NCI-H748 (cell line): ENCODE measurements at regions not wholly inside any gene's neighbourhood (a gene's known extent, or its start where the extent isn't known, plus 50 kb on each side); places are given as distances from the start of the nearest gene placed in this dataset.
A peak's percentile ranks its signal among the peaks of the same experiment; 100 is the strongest.

Source experiments
- DNase-seq: peaks from one replicate; lab custom pipeline; 2025; ENCODE audit not compliant: unreplicated experiment; lab: John Stamatoyannopoulos, UW

DNA sequence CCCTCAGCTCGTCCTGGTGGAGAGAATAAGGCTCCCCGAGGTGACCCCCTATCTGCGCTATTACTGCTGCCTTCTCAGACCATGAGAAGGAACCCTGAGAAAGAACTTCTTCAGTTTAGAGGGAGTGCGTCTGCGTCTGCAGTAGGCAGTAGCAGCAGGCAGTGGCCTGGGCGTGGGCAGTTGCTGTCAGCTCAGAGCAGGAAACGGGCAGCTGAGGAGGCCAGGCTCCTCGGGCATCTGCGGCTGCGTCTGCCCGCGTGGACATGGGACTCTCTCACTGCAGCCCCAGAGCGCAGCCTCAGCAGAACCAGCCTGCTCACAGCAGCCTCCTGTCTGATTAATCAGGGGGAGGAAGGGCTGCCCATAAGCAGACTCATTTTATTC, 49.8 kb upstream of the FCN1 start:
- no peak for DNase-seq

DNA sequence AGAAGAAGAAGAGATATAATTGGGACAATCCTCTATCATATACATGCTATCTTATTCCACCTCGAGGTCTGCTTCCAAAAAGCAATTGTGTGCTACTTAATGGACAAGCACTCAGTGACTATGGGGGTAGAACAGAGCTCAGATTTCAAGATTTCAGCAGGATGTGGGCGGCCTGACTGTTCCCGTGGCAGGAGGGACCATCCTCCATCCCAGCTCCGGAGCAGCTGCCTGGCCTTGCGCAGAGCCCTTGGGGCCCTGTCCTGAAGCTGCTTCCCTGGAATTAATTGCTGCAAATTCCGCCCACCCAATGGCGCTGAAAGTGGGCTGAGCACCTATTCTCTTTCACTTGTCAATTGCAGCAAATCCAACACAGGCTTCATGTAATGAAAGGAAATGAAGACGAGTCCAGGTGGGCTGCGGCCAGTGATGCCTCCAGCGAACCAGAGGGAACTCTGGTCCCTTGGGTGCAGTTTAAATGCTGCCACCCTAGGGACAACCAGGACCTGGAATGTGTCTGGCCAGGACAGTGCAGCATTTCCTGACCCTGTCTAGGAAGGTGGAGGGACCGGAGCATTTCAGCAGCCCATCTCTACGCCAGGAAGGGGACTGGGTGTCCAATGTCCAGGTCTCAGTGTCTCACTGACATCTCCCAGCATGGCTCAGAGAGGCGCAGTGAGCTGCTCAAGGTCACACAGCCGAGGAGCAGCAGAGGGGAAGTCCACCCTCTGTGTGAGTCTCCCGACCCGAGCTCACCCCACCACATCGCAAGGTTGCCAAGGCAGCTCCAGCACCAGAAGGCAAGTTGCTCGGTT, 50.5 kb upstream of the FCN1 start:
- no peak for DNase-seq

DNA sequence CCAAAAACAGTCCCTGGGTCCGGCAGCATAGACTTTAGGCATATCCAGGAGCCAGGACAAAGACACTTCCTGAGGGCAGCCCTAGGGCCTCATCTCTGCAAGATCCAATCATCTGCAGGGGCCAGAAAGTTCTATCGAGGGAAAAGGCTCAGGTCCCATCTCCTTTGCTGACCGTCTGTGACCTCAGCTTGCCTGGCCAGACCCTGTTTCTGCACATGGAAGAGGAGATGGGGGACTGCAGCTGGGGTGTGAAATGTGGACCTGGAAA, 51.0 kb upstream of the FCN1 start:
- no peak for DNase-seq

DNA sequence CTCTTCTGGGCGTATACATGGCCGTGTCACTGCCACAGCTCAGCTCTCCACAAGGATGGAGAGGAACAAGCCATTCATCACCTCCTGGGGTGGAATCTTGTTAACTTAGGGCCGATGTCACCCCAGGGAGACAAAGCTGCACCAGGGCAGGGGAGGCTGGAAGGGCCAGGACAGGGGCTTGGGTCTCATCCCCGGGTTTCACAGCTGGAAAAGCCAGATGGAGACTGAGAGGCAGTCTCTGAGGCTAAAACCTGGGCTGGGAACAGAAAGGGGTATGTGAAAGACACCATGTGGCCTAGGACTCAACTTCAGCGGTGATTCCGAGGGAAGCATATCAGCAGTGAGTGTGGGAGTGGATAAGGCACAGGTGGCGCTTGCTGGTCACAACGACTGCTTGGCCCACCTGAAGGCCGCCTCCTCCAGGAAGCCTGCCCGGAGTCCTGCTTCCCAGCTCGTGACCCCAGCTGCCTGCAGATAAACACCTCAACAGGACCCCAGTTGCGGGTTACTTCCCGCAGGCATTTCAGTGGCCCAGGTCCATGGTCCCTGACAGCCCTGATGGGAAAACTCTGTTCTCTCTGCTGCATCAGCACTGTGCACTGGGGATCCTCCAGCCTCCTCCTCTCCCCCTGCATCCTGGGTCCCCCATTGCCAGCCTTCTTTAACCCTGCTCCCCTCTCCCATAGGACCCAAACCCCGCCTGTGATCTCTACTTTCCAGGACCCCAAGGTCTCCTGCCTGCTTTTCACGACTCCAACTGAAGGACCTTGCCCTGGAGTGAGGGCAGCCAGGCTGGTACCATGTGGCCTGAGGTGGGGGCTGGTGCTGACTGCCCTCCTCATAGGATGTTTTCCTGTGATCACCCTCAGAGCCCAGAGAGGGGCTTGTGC, 51.7 kb upstream of the FCN1 start:
- no peak for DNase-seq

DNA sequence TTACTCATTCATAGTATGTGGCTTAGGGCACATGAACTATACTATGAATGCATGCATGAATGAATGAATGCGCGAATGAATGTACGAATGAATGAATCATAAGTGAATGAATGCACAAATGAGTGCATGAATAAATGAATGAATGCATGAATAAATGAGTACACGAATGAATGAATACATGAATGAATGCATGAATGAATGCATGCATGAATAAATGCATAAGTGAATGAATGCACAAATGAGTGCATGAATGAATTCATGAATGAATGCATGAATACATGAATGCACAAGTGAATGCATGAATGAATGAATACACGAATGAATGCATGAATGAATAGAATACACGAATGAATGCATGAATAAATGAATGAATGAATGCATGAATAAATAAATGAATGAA, 52.5 kb upstream of the FCN1 start:
- no peak for DNase-seq

DNA sequence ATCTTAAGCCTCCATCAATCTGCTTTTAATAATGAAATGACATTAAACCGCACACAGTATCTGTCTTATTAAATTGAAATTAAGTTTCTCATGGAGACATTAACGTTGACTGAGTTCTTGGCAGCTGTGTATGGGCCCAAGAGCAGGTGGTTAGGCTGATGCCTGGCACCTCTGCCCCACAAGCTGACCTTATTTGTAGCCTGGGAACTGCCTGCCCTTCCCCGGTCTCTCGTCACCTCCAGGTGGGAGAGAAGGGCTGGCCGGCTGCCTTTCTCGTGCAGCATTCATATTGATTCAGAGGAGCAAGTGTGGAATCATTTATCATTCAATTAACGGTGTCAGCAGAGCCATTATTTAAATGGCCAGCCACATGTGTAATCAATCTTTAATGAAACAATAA, 53.0 kb upstream of the FCN1 start:
- no peak for DNase-seq

DNA sequence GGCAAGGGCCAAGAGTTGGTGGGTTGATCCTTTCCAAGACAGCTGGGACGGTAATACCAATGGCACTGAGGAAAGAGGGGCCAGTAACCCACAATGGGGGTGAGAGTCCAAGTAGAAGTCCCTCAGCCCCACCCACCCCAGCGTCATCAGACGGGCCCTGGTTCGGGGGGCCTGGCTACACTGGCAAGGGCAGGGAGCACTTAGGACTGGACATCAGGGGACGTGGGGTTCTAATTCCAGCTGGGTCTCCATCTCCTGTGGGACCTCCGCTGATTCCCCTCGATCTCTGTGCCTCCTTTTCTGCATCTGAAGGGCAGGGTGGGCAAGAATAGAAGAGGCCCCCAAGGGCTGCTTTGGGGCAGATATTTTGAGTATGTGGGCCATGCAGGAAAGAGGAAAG, 53.5 kb upstream of the FCN1 start:
- DNase-seq, result no peak

DNA sequence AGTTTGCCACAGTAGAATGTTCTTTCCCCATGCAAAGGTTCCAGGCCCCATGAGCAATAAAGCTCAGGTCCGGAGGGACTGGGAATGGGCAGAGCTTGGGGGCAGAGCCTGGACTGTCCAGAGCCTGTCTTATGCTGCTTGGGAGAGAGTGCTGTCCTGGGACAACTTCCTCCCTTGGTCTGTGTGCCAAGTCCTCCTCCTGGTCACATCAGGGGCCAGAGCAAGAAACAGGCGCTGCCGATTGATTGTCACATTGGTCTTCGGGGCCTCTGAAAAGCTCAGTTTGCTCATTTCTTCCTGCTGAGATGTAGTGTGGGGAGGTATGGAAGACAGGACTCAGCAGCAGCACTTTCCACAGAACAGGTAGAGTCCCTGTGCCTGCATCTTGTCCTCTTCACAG, 54.0 kb upstream of the FCN1 start:
- DNase-seq, result no peak

DNA sequence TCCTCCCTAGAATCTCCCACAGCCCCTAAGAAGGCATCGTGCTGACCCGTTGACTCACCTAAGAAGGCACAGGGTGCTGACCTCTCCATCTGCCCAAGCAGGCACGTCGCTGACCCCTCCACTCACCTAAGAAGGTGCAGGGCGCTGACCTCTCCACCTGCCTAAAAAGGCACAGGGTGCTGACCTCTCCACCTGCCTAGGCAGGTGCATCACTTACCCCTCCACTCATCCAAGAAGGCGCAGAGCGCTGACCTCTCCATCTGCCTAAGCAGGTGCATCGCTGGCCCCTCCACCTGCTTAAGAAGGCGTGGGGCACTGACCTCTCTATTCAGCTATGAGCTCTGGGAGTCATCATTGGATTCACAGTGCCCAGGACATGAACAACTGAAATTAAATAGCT, 54.4 kb upstream of the FCN1 start:
- DNase-seq, result peak; percentile 23

DNA sequence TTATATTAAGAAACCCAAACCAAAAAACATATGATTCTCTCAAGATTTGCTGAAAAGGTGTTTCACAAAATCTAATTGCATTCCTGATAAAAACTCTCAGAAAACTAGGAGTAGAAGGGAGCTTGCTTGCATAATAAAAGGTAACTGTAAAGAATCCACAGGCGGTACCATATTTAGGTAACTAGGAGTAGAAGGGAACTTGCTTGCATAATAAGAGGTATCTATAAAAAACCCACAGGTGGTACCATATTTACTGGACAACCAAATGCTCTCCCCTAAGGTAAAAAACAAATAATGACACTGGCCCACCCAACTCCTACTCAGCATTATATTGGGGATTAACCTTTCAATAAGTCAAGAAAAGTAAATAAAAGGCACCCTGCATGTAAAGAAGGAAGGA, 57.5 kb upstream of the FCN1 start:
- DNase-seq, result no peak

DNA sequence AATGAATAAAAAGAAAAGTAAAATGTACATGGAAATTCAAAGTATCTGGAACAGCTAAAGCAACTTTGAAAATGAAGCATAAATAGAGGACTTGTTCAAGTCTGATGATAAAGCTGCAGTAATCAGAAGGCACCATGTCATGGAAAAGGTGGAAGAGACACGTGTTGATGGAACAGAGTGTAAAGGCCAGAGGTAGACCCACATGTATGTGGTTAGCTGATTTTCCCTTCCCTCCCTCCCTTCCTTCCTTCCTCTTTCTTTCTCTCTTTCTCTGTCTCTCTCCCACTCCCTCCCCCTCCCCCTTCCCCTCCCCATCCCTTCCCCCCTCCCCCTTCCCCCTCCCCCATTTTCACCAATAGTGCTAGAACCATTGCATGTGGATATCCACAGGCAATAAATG, 58.7 kb upstream of the FCN1 start:
- no peak for DNase-seq

DNA sequence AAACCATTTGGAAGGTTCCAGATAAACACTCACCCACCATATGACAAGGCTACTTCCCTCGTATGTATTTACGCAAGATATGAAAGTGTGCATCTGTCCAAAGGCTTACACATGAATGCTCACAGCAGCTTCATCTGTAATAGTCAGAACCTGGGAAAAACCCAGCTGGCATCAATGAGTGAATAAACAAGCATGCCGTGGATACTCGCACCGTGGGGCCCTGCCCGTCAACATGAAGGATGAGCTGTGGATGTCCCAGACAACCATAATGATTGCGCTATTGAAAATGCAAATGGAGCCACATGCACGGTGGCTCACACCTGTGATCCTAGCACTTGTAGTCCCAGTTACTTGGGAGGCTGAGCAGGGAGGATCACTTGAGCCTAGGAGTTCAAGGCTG, 60.6 kb upstream of the FCN1 start:
- DNase-seq, result no peak

DNA sequence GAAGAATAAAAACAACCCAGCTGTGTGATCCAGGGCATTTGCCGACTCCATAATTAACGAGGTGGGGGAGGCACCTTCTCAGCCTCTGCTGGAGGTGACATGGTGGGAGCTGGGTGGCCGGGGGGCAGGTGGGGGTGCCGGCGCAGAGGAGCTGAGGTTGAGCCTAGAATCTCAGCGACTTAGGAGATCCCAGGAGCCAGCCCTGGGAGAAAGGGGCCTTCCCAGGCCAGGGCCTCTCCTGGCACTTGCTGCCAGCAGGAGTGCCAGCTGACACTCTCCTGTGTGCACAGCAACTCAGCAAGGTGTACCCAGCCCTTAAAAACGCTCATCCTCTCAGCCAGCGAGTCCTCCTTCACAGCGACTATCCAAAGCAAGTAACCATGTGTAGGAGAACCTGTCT, 62.8 kb upstream of the FCN1 start:
- DNase-seq, result no peak

DNA sequence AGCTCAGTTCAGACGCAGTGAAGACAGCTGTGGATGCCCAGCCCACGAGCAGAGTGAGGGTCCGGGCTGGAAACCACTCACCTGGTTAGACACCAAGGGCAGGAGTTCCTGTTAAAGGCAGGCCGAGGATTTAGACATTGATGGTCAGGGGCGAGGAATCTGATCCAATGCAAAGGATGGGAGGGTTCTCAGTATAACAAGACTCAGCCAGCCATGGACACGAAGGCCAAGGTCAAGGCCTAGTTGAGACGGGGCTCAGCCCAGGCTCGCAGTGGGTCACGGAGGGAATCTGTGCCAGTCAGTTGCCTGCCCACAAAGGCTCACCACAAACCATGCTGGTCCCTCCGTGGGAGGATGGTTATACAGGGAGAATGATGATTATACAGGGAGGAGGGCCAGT, 63.3 kb upstream of the FCN1 start:
- DNase-seq, result no peak

DNA sequence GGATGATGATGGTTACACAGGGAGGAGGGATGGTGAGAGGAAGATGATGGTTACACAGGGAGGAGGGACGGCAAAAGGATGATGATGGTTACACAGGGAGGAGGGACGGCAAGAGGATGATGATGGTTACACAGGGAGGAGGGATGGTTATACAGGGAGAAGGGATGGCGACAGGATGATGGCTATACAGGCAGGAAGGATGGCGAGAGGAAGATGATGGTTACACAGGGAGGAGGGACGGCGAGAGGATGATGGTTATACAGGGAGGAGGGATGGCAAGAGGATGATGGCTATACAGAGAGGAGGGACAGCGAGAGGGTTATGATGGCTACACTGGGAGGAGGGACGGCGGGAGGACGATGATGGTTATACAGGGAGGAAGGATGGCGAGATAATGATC, 64.1 kb upstream of the FCN1 start:
- no peak for DNase-seq

DNA sequence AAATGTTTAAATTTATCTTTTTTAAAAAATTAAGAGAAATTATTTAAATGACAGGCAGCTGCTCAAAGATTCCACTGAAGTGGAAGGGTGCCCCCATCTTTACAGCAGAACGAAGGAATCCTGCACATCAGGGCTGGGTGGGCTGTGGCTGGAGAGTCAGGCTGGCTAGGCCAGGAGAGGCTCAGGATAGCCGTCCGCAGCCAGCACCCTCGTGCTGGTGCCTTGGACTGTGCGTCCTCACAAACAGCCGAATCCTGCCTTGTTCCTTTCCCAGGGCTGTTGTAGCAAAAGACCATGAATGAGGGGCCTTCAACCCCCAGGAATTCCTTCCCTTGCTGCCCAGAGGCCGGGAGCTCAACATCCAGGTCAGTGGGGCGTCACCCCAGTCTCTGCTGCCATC, 64.6 kb upstream of the FCN1 start:
- no peak for DNase-seq

DNA sequence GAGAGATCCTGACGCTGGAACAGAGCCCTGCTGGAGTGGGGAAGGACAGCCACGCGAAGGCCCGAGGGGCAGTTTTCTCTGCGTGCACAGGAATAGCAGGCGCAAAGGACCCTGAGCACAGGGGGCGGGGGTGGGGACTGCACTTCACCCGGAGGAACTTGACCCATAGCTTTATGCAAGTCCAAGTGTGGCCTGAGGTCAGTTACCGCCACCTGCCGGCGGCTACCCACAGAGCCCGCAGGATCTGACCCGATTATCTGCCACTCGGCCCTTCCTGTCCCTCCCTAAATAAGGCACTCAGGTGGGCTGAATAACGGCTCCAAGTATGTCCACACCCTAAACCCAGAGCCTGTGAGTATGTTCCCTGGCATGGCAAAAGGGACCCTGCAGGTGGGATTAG, 65.4 kb upstream of the FCN1 start:
- peak; percentile 7 for DNase-seq

DNA sequence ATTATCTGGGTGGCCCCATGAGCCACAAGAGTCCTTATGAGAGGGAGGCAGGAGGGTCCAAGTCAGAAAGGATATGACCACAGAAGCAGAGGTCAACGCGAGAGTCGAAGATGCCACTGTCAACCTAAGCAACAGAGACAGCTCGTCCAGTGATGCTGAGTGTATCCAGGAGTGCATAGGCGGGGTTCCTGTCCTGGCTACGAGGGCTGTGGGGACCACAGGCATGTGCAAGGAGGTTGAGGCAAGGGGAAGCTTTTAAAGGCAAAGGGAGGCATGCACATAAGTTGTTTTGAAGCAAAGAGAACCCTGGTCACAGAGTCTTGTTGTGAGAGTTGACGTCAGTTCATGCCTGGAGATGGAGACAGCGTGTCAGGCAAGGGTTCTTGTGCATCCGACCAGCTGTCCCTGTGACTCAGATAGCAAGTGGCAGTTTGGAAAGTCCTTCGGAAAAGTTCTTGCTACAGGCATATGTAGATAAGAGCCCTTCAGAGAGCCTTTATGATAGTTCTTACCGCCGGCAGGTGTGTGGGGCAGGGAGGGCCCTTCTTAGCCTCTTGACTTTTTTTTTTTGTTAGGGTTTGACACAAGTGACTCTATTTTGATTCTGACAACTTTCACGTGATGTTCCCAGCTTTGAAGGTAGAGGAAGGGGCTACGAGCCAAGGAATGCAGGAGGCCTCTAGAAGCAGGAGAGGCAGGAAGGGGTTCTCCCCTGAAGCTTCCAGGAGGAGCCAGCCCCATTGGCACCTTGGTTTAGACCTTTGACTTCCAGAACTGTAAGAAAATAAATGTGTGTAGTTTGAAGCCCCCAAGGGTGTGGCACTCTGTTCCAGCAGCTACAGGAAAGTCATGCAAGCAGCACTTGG, 66.0 kb upstream of the FCN1 start:
- DNase-seq, result no peak

DNA sequence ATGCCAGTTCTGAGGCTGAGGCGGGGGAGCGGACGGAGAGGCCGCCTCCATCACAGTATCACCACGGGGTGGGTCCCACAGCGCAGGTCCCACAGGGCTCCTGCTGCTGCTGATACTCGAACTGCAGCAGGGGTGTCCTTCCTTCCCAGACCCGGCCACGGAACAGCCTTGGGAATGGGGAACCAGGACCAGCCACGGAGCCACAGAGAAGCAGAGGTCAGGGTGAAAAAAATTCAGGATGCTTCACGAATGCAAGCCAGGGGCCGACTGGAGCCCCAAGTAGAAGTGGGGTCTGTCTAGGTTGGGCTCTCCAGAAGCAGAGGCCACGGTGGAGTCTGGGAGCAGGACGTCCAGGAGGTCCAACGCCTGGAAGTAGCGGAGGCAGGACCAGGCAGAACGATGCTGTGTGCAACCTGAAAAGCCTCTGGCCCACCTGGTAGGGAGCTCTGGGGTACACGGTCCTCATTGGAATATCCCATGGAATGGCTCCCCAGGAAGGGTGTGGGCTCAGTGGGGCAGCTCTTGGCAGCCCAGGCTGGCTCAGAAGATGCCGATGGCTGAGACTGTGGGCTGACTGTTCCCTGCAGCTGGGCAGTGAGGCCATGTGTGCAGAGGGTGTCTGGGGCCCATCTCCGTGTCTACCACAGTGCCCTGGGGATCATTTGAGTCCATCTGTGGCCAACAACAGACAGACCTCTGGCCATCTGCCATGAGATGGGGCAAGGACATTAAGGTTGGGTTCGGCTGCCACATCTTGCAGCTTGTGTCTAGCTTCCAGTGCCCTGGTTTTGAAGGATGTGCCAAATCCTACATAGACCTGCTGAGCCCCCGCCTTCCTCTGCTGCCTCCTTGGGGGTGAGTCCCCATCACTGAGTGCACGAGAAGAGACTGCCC, 66.9 kb upstream of the FCN1 start:
- no peak for DNase-seq

DNA sequence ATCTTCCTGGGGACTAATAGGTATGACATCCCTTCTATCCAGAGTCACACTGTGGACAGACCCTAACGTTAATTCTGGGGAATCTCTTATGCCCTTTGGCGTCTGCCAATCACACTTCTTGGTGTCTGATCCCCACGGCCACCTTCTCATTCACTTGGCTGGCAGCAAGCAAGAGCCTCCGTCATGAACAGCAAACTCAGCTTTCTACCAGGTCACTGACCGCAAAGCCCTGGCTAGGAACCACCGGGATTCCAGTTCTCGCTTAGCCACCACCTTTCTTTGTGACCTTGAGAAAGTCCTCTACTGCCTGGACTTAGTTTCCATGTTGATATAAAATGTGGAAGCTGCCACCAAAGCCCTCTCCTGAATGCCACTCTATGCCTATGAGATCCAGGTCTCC, 67.7 kb upstream of the FCN1 start:
- no peak for DNase-seq

DNA sequence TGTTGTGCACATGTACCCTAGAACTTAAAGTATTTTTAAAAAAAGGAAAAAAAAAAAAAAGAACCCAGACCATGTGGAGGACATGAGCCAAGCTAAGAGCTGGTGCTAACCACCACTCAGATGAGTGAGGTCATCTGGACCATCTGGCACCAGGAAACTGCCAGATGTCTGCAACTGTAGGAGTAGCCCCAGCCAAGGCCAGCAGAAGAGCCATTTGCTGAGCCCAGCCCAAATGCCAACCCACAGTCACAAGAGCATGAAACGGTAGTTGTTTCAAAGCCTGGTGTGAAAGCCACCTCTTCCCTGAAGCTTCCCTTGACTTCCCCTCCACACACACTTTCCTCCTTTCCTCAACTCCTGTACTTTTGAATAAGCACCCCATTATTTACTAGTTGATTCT, 69.2 kb upstream of the FCN1 start:
- no peak for DNase-seq
